GM20000 (cell line): ENCODE measurements at regions not wholly inside any gene's neighbourhood (a gene's known extent, or its start where the extent isn't known, plus 50 kb on each side); places are given as distances from the start of the nearest gene placed in this dataset.

Source experiments
- DNase-seq: peaks from one replicate; pipeline ENCODE4 v3.0.0; 2012; ENCODE audit warnings: low spot score
- CTCF ChIP-seq: IDR thresholded peaks from 2 replicates; pipeline ENCODE4 v1.5.1; 2012; ENCODE audit warnings: mild to moderate bottlenecking, control low read depth; ENCODE audit errors: extremely low read depth, missing control alignments

DNA sequence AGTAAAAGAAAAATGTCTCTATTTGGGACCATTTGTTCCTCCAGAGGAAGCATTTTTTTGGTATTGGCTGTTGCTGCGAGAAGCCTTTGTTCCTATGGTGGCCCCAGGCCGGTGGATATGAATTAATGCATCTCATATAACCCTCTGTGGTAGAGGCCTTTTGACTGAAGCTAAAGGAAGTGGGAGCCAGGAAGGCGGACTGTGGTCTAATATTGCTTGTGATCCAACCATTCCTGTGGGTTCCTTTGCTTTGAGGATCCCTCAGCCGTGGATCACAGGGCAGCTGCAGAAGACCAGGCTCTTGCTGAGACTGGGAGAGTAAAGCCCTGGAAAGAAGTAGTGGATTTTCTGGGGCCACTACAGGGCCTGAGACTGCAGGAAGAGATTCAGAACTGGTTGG is 68.3 kb upstream of the NAV2 start:
- no peak for TF ChIP-seq CTCF
- DNase-seq = no peak

- no peak for DNase-seq
- TF ChIP-seq CTCF = no peak
Observed at GRCh38 chr11:19642185-19643158, 70.2 kb upstream of the NAV2 start.

DNA sequence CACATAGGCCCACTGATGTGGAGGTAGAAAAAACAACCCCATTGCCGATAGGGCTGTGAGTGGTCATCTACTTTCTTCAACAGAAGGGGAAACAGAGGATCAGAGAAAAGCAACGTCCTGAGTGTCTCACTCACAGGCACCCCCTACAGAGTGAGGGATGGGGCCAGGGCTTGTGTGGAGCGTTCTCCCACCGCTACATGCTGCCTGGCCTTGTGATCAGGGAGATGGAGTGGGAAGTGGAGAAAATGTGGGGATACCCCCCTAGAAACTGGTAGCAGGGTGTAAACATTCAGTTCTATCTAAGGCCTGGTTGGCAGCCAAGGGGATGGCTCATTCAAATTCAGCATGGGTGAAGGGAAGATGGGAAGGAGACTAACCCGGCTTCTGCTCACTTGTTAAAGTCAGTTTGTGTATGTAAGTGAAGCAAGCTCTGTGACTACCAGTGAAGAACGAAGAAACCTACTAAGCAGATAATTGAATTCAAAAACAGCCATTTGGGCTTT is 73.0 kb upstream of the NAV2 start:
- TF ChIP-seq CTCF = no peak
- no peak for DNase-seq

GRCh38 chr11:19635332-19635731 is 77.3 kb upstream of the NAV2 start:
- TF ChIP-seq CTCF = no peak
- DNase-seq = no peak

DNA sequence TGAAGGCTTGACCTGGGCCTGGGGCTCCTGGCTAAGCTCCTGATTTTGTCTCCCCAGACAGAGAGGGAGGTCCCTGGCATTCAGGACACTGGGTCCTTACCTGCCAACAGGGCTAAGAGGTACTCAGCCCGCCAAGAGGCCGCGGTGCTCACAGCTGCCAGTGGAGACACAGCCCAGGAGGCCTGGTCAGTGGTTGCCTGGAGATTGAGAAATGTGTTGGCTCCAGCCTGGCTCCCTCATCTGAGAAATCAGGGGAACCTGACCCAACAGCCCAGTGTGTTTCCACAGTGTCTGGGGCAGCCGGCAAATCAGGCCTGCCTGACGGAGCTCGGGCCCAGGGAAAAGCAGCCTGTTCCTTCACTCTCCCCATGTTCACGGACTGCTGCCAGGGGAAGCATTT is 79.4 kb upstream of the NAV2 start:
- DNase-seq = no peak
- TF ChIP-seq CTCF = no peak

DNA sequence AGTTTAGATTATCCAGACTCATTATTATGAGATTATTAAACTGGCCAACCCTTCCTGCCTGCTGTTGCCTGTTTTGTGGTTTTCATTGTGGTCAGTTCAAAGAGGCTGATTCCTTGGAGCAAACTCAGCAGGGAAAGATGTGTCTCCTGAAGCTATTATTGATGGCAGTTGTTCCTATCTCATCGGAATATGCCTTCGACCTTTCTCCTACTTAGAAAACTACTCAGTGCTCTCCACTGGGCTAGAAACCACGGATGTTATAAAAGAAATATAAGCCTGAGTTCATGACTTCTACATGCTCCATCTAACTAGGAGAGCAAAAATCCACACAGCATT is 80.2 kb upstream of the NAV2 start:
- DNase-seq = no peak
- TF ChIP-seq CTCF = no peak

DNA sequence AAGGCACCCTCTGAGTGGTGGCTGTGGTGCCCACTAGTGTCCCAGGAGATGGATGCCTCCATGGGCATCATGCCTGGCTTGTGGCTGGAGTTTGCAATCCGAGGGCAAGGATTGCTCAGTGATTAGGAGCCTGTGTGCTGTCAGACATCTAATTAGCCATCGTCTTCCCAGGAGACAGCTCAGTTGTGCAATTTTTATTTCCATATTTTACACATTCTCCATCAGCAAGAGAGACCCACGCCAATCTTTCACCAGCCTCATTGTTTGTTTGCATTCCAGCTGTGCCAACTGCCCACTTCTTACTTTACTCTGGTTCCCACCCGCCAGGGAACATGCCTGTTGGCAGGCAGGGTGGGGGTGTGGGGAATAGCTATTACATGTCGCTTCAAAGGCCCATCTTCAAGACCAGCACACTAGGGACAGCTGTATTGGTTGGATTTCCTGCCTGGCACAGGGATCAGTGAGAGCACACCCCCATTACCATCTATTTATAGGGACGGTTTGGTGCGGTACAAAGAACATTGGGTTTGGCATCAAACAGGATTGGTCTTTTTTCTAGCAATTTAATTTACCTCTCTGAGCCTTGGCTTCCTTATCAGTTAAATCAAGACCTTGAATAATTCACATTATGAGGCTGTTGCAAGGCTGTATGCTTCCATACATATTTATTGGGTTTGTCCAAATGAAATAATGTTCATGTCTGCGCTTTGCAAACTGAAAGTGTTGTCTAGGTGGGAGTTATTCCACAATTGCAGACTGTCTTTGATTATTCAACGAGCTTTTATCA is 80.7 kb upstream of the NAV2 start:
- no peak for DNase-seq
- TF ChIP-seq CTCF = no peak
